ENCODE measurements at regions not wholly inside any gene's neighbourhood (a gene's known extent, or its start where the extent isn't known, plus 50 kb on each side); places are given as distances from the start of the nearest gene placed in this dataset.

GRCh38 chr5:93327605-93328004, 253.4 kb downstream of the NR2F1-AS1 start:
- H3K27ac Mint-ChIP-seq: no peak overlapping the region
- TF ChIP-seq POLR2AphosphoS5 (IDR thresholded peaks at IDR 0.05; ENCODE audit: low read depth): no peak
- TF ChIP-seq ETS1 (IDR thresholded peaks at IDR 0.05): no peak
- no peak for TF ChIP-seq CREB1 (CRISPR knock-in tag; IDR thresholded peaks at IDR 0.05; ENCODE audit: low read depth)
- TF ChIP-seq NANOG (IDR thresholded peaks at IDR 0.05; ENCODE audit: borderline replicate concordance): no peak
- no peak for TF ChIP-seq STAT1 (IDR thresholded peaks at IDR 0.05; ENCODE audit: unreplicated experiment)
- no peak for TF ChIP-seq REST (IDR thresholded peaks at IDR 0.05; ENCODE audit: unreplicated experiment)
- no peak for TF ChIP-seq EZH2 (IDR thresholded peaks at IDR 0.05; ENCODE audit: low read depth, unreplicated experiment)
- TF ChIP-seq ZNF114 (CRISPR knock-in tag; IDR thresholded peaks at IDR 0.05): no peak
- TF ChIP-seq CTCF (conservative IDR thresholded peaks at IDR 0.05; ENCODE audit: low read depth in 2 of 2): no peak
- no peak for TF ChIP-seq ZNF331 (CRISPR knock-in tag; IDR thresholded peaks at IDR 0.05; ENCODE audit: low read depth)
- TF ChIP-seq JUNB (IDR thresholded peaks at IDR 0.05; ENCODE audit: unreplicated experiment): no peak
- TF ChIP-seq ZNF462 (CRISPR knock-in tag; IDR thresholded peaks at IDR 0.05): no peak
- TF ChIP-seq EZH2phosphoT487 (IDR thresholded peaks at IDR 0.05; ENCODE audit: unreplicated experiment): no peak
- no peak for ATAC-seq

More at GRCh38 chr5:93327605-93328004, 253.4 kb downstream of the NR2F1-AS1 start:
- no peaks in the 10 kb centered on the region for H3K9me2 ChIP-seq (ENCODE audit: insufficient read depth)
- no peak overlapping the region for H2AFZ ChIP-seq
- Mint-ChIP-seq H3K36me3 (ENCODE audit: low read depth) (no peaks in the 10 kb centered on the region), H3K9me3 (no peaks in the 10 kb centered on the region), H3K4me1 (peaks cover 10% of the 10 kb centered on the region; the same call in 2 of the 3 replicates), H3K27me3 (ENCODE audit: insufficient read depth, low read depth, poor library complexity) (no peaks in the 10 kb centered on the region), H3K4me3 (no peak overlapping the region)
- H3K4me3 ChIP-seq: no peak overlapping the region
- no peaks in the 10 kb centered on the region for H3K27me3 ChIP-seq (ENCODE audit: insufficient read depth)
- no peaks in the 10 kb centered on the region for H3K4me1 ChIP-seq (ENCODE audit: insufficient read depth)
- no peak overlapping the region for H3K4me2 ChIP-seq
- no peaks in the 10 kb centered on the region for H3F3A ChIP-seq (replicated peaks; ENCODE audit: low read depth)
- H3K79me2 ChIP-seq (replicated peaks; ENCODE audit: insufficient read depth): no peaks in the 10 kb centered on the region
- H4K20me1 ChIP-seq (replicated peaks; ENCODE audit: insufficient read depth): no peaks in the 10 kb centered on the region
- DNase-seq (ENCODE audit: low spot score): no peak
- H3K27ac ChIP-seq (ENCODE audit: low read depth): no peak overlapping the region
- H3K36me3 ChIP-seq (ENCODE audit: insufficient read depth): no peaks in the 10 kb centered on the region

All from GM23338 (cell line).